Muscle of leg (tissue), 3 donors: ENCODE measurements at regions not wholly inside any gene's neighbourhood (a gene's known extent, or its start where the extent isn't known, plus 50 kb on each side); places are given as distances from the start of the nearest gene placed in this dataset.

Source experiments
- DNase-seq: peaks from one replicate; pipeline ENCODE4 v3.0.0; 2013
- H3K27ac ChIP-seq: one replicate; pipeline ENCODE4 v1.5.1; 2013; ENCODE audit warnings: mild to moderate bottlenecking, low read length, control low read depth
- H3K27me3 ChIP-seq: one replicate; pipeline ENCODE4 v1.6.1; 2013; ENCODE audit warnings: low read length; ENCODE audit not compliant: control insufficient read depth, insufficient read depth
- H3K36me3 ChIP-seq: one replicate; pipeline ENCODE4 v1.6.1; 2013; ENCODE audit warnings: low read length; ENCODE audit not compliant: control insufficient read depth, insufficient read depth
- H3K4me1 ChIP-seq: one replicate; pipeline ENCODE4 v1.6.1; 2013; ENCODE audit warnings: low read length; ENCODE audit not compliant: control insufficient read depth, insufficient read depth
- H3K4me3 ChIP-seq: one replicate; pipeline ENCODE4 v1.5.1; 2013; ENCODE audit warnings: low read length, control low read depth
- H3K9me3 ChIP-seq: replicated peaks from 2 replicates; pipeline ENCODE4 v1.6.1; 2013; ENCODE audit warnings: low read depth, low read length; ENCODE audit not compliant: control insufficient read depth
- WGBS: methylation state at CpG from one replicate; pipeline ENCODE4 v1.1.5; 2013; ENCODE audit warnings: missing lambda C conversion rate; ENCODE audit not compliant: insufficient coverage; 5-methylcytosine and 5-hydroxymethylcytosine counted together

- Histone ChIP-seq H3K27ac (no peak overlapping the region), H3K27me3 (no peaks in the 10 kb centered on the region), H3K4me3 (no peak overlapping the region), H3K9me3 (no peaks in the 10 kb centered on the region), H3K4me1 (no peaks in the 10 kb centered on the region), H3K36me3 (no peaks in the 10 kb centered on the region)
- no CpG with 5 or more reads among the region's 1 CpG for WGBS
- no peak for DNase-seq
Observed at GRCh38 chr3:154718053-154718452, 288.1 kb upstream of the GPR149 start.

DNA sequence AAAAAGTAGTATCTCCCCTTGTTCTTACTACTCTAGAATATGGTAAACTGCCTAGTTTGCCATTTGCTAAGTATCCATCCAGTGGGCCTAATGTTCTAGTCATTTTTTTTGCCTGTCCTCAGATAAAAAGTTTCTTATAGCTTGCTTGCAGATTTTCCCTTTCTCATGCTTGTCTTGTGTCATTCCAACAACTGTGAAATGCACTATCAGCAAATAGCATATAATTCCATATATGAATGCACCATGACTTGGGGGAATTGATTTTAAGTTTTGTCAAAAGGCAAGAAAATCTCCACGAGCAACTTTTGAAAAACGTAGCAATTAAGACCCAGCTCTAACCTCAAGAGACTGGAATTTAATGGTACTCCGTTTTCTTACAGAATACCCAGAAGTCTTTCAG lies 286.2 kb upstream of the GPR149 start:
- Histone ChIP-seq H3K4me1 (no peaks in the 10 kb centered on the region), H3K27ac (no peak overlapping the region), H3K4me3 (no peak overlapping the region), H3K27me3 (no peaks in the 10 kb centered on the region), H3K9me3 (no peaks in the 10 kb centered on the region), H3K36me3 (no peaks in the 10 kb centered on the region)
- no CpG with 5 or more reads among the region's 3 CpGs for WGBS
- no peak for DNase-seq

- Histone ChIP-seq H3K4me1 (no peaks in the 10 kb centered on the region), H3K9me3 (no peaks in the 10 kb centered on the region), H3K27me3 (no peaks in the 10 kb centered on the region), H3K27ac (no peak overlapping the region), H3K4me3 (no peak overlapping the region), H3K36me3 (no peaks in the 10 kb centered on the region)
- WGBS, result no CpG with 5 or more reads among the region's 1 CpG
- DNase-seq, result no peak
Observed at GRCh38 chr3:154708554-154708953, 278.6 kb upstream of the GPR149 start.

DNA sequence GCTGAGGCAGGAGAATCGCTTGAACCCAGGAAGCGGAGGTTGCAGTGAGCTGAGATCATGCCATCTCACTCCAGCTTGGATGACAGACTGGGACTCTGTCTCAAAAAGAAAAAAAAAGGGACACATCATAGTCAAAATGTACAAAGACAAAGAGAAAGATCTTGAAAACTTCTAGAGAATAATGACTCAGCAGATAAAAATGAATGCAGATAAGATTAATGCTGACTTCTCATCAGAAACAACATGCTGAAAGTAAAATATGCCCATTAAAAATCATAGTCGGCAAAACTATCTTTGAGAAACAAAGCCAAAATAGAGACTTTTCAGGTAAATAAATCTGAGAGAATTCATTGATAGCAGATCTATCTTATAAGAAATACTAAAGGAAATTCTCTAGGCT lies 271.1 kb upstream of the GPR149 start:
- H3K4me1 ChIP-seq, result no peaks in the 10 kb centered on the region
- H3K36me3 ChIP-seq, result no peaks in the 10 kb centered on the region
- no peaks in the 10 kb centered on the region for H3K27me3 ChIP-seq
- no peak overlapping the region for H3K27ac ChIP-seq
- WGBS, result 100% methylated on average over 2 of the region's 3 CpGs
- no peaks in the 10 kb centered on the region for H3K9me3 ChIP-seq
- no peak overlapping the region for H3K4me3 ChIP-seq
- DNase-seq, result no peak

DNA sequence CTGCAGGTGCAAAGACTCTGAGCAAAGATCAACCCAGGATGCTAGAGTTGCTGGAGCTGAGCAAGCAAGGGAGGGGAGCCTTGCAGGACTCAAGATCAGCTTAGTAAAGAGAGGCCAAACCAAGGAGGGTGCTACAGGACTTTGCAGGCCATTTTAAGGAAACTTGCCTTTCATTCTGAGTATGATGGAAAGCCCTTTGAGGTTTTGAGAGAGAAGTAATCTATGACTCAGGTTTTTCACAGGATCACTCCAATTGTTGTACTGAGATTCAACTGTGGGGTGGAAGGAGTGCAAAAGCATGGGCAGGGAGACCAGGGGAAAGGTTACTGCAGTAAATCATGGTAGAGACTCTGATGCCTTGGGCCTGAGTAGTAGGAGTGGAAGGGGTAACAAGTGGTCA lies 260.4 kb upstream of the GPR149 start:
- Histone ChIP-seq H3K27me3 (no peaks in the 10 kb centered on the region), H3K4me3 (no peak overlapping the region), H3K9me3 (no peaks in the 10 kb centered on the region), H3K27ac (no peak overlapping the region), H3K36me3 (no peaks in the 10 kb centered on the region), H3K4me1 (no peaks in the 10 kb centered on the region)
- DNase-seq, result no peak

DNA sequence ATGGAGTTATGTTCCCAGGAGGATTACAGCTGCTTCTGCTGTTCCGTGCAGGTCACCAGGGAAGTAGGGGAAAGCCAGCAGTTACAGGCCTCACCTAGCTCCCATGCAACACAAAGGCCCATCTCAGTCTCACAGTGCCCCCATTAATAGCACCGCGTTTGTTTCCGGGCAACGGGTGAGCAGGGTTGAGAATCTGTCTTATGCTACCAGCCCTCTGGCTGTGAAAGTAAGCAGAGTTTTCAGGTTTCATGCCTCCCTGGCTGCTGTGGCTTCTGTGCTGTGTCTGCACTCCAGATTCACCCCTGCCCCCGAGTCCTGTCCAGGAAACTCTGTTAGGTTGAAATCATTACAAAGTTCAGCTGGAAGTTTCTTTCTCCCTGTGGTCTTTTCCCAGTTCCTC lies 254.4 kb upstream of the GPR149 start:
- H3K9me3 ChIP-seq, result no peaks in the 10 kb centered on the region
- H3K4me3 ChIP-seq, result no peak overlapping the region
- no peak for DNase-seq
- no peaks in the 10 kb centered on the region for H3K36me3 ChIP-seq
- no peaks in the 10 kb centered on the region for H3K4me1 ChIP-seq
- no peaks in the 10 kb centered on the region for H3K27me3 ChIP-seq
- 37% methylated on average over 3 of the region's 6 CpGs for WGBS
- no peak overlapping the region for H3K27ac ChIP-seq

- Histone ChIP-seq H3K27me3 (no peaks in the 10 kb centered on the region), H3K9me3 (no peaks in the 10 kb centered on the region), H3K4me3 (no peak overlapping the region), H3K4me1 (no peaks in the 10 kb centered on the region), H3K36me3 (no peaks in the 10 kb centered on the region), H3K27ac (no peak overlapping the region)
- no peak for DNase-seq
- WGBS, result 81% methylated on average over 3 of the region's 3 CpGs
Observed at GRCh38 chr3:154684021-154684420, 254.0 kb upstream of the GPR149 start.

DNA sequence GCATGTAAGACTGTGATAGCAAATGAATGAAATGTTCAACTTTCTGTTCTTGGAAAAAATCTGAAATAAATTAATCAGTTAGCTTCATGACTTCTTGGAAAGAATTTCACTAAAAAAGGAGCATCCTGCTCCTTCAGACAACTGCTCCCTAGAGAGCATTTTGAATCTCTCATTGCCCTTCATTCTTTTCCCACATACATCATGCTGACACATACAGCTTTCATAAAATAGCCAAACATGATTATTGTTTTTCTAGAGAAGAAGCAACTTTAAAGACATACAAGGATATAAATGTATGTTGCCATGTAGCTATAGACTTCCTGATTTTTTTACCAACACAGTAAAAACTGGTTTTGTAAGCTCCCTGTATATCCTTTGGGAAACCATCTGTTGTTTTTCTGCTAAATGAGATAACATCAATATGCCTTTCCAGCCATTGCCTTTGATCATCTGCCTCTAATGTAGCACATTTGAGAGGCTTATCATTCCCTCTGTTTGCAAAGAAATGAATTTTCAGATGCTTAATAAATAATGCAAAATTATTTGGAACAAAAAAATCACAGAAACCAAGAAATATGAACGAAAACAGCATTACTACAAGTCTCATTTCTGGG lies 248.2 kb upstream of the GPR149 start:
- no peak overlapping the region for H3K27ac ChIP-seq
- DNase-seq, result peak; percentile 87
- H3K27me3 ChIP-seq, result no peaks in the 10 kb centered on the region
- no peaks in the 10 kb centered on the region for H3K9me3 ChIP-seq
- H3K4me1 ChIP-seq, result no peaks in the 10 kb centered on the region
- no peak overlapping the region for H3K4me3 ChIP-seq
- no peaks in the 10 kb centered on the region for H3K36me3 ChIP-seq
- no CpG with 5 or more reads among the region's 1 CpG for WGBS

DNA sequence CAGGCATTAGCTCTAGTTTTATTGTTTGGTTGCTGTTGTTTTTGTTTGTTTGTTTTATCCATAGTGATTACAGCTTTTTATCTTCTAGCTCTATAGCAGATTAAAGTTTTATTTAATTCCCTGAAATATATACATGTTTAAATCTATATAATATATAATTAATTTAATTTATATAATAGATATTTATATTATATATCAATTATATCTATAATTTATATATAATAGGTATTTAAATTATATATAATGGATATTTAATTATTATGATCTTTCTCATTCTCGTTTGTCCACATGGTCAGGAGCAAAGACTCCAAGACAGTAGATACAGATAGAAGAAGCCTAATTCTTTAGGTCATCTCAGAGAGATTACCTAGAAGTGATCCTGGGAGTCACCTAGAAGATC lies 238.8 kb upstream of the GPR149 start:
- no peak overlapping the region for H3K4me3 ChIP-seq
- DNase-seq, result no peak
- WGBS, result no CpG with 5 or more reads among the region's 1 CpG
- no peaks in the 10 kb centered on the region for H3K36me3 ChIP-seq
- H3K4me1 ChIP-seq, result no peaks in the 10 kb centered on the region
- H3K27me3 ChIP-seq, result no peaks in the 10 kb centered on the region
- H3K9me3 ChIP-seq, result no peaks in the 10 kb centered on the region
- H3K27ac ChIP-seq, result no peak overlapping the region

DNA sequence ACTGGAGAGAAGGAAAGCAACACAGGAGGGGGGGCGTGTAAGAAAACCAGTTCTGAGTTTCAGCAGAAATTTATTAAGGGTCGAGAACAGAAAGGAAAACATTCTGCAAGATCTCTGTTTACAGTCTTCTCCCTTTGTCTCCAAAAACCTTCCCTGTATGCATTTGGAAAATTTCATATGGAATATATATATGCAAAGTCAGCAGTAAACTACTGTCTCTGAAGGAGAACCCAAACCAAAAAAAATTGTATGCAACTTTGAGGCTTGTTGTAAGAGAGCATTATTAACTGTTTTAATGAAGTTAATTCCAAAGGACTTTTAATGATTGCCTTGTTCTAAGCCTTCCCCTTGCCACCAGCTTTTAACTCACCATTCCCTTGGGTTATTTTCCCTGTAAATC lies 238.2 kb upstream of the GPR149 start:
- no peak overlapping the region for H3K4me3 ChIP-seq
- no peak overlapping the region for H3K27ac ChIP-seq
- no CpG with 5 or more reads among the region's 2 CpGs for whole genome bisulfite sequencing

DNA sequence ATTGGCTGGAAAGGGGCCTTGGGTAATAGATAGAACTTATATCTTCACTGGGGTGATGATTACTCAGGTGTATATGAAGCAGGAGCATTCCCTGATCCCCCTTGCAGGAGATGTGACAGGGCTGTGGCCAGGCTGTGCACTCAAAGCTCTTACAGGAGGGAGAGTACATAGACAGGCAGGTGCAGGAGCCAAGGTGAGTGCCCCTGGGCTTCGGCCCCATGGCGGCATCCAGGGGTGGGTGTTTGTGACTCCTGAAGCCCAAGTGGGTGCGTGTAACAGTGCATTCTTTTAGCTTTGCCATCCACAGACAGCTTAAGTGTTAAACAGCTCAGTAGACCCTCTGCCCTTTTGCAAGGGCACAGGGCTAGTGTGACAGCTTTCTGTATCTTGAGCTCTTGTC lies 236.6 kb upstream of the GPR149 start:
- WGBS, result 86% methylated on average over 2 of the region's 3 CpGs

More for the DNA sequence above, 238.2 kb upstream of the GPR149 start:
- H3K36me3 ChIP-seq, result no peaks in the 10 kb centered on the region
- no peaks in the 10 kb centered on the region for H3K27me3 ChIP-seq
- H3K4me1 ChIP-seq, result no peaks in the 10 kb centered on the region
- H3K9me3 ChIP-seq, result no peaks in the 10 kb centered on the region
- DNase-seq, result no peak

More for the DNA sequence above, 236.6 kb upstream of the GPR149 start:
- no peaks in the 10 kb centered on the region for H3K27me3 ChIP-seq
- no peak for DNase-seq
- H3K27ac ChIP-seq, result no peak overlapping the region
- no peaks in the 10 kb centered on the region for H3K9me3 ChIP-seq
- H3K36me3 ChIP-seq, result no peaks in the 10 kb centered on the region
- no peak overlapping the region for H3K4me3 ChIP-seq
- H3K4me1 ChIP-seq, result no peaks in the 10 kb centered on the region
